Endothelial cell of umbilical vein (primary cell): ENCODE measurements at regions not wholly inside any gene's neighbourhood (a gene's known extent, or its start where the extent isn't known, plus 50 kb on each side); places are given as distances from the start of the nearest gene placed in this dataset.

Experiments used
- BruUV-seq: library from RNA; stranded (reverse); fragments of 400-500 nt; replicated peaks from 2 replicates; lab custom pipeline; 2021; lab: Mats Ljungman, UMichigan
- CTCF ChIA-PET: fragments of 300-600, 350-600 bp; sonication (Branson Sonifier 250); formaldehyde crosslinking; loops from one replicate; lab custom pipeline; 2021; ENCODE audit warnings: antibody characterized with exemption, inconsistent platforms; lab: Charles Lee
- POLR2A ChIA-PET: fragments of 300-600, 350-600 bp; sonication (Branson Sonifier 250); formaldehyde crosslinking; loops from one replicate; lab custom pipeline; 2021; ENCODE audit warnings: antibody characterized with exemption, inconsistent platforms; lab: Charles Lee
- DNase-seq: peaks from one replicate; pipeline ENCODE4 v3.0.0-alpha.2; 2011; ENCODE audit warnings: low read depth, low spot score
- FAIRE-seq: peaks from 2 replicates; lab custom pipeline; 2011; peaks lifted over from hg19 to GRCh38; lab: Jason Lieb, UNC
- H2AFZ ChIP-seq: 2 replicates; pipeline ENCODE4 v1.6.0; 2012; ENCODE audit warnings: low read depth, low read length, control low read depth, inconsistent platforms
- H3K27ac ChIP-seq: 2 replicates; pipeline ENCODE4 v1.5.1; 2011; ENCODE audit warnings: low read depth, mild to moderate bottlenecking, control low read depth, low read length, moderate library complexity; ENCODE audit not compliant: insufficient read depth
- H3K27me3 ChIP-seq, 2 experiments: 2 replicates each; pipeline versions ENCODE4 v1.6.0 to v1.6.1; 2011; ENCODE audit warnings: low read length in 2 of 2, mixed read lengths in 1 of 2; ENCODE audit not compliant: control insufficient read depth in 2 of 2, insufficient read depth in 2 of 2
- H3K36me3 ChIP-seq, 2 experiments: 2 replicates in 1 of 2; 3 replicates in 1 of 2; pipeline ENCODE4 v1.5.1; 2011; ENCODE audit warnings: low read length in 2 of 2, mild to moderate bottlenecking in 1 of 2, moderate library complexity in 1 of 2; ENCODE audit not compliant: control insufficient read depth in 2 of 2, insufficient read depth in 2 of 2; ENCODE audit errors: extremely low read depth in 1 of 2
- H3K4me1 ChIP-seq: 3 replicates; pipeline ENCODE4 v1.5.1; 2011; ENCODE audit warnings: mild to moderate bottlenecking, low read length; ENCODE audit not compliant: control insufficient read depth, insufficient read depth; ENCODE audit errors: extremely low read depth
- H3K4me2 ChIP-seq: 2 replicates; pipeline ENCODE4 v1.6.1; 2011; ENCODE audit warnings: low read length, control low read depth, mixed read lengths; ENCODE audit not compliant: insufficient read depth
- H3K4me3 ChIP-seq, 3 experiments: fragments of 200-600 bp in 1 of 3; sonication (generic), shearing (Covaris generic) in 1 of 3; replicated peaks in 1 of 3; 2 replicates each; pipeline ENCODE4 v1.5.1; 2011 to 2016; ENCODE audit warnings: control low read depth in 3 of 3, low read length in 3 of 3, mild to moderate bottlenecking in 2 of 3, inconsistent platforms in 1 of 3, low read depth in 1 of 3, moderate library complexity in 1 of 3; ENCODE audit not compliant: insufficient read depth in 1 of 3
- H3K79me2 ChIP-seq: 2 replicates; pipeline ENCODE4 v1.6.0; 2012; ENCODE audit warnings: low read length, inconsistent platforms; ENCODE audit not compliant: control insufficient read depth, insufficient read depth
- H3K9ac ChIP-seq: replicated peaks from 2 replicates; pipeline ENCODE3; 2011; ENCODE audit warnings: low read length, control low read depth; ENCODE audit not compliant: insufficient read depth; ENCODE audit errors: extremely low read depth
- H3K9me1 ChIP-seq: replicated peaks from 3 replicates; pipeline ENCODE4 v1.6.0; 2011; ENCODE audit warnings: mild to moderate bottlenecking, low read length; ENCODE audit not compliant: control insufficient read depth, insufficient read depth; ENCODE audit errors: extremely low read depth
- H3K9me3 ChIP-seq: replicated peaks from 2 replicates; pipeline ENCODE4 v1.5.1; 2012; ENCODE audit warnings: low read length, inconsistent platforms; ENCODE audit not compliant: control insufficient read depth, insufficient read depth
- H4K20me1 ChIP-seq: replicated peaks from 2 replicates; pipeline ENCODE3; 2011; ENCODE audit warnings: mild to moderate bottlenecking, low read length; ENCODE audit not compliant: control insufficient read depth, insufficient read depth; ENCODE audit errors: extremely low read depth
- EZH2 ChIP-seq: IDR thresholded peaks from 2 replicates; pipeline ENCODE4 v1.6.1; 2012; ENCODE audit warnings: borderline replicate concordance, low read depth, mild to moderate bottlenecking, moderate library complexity, low read length, inconsistent platforms; ENCODE audit not compliant: severe bottlenecking
- FOS ChIP-seq: IDR thresholded peaks from 2 replicates; pipeline ENCODE4 v1.6.1; 2011; ENCODE audit warnings: mild to moderate bottlenecking, low read length, moderate library complexity, borderline replicate concordance; ENCODE audit not compliant: insufficient read depth
- GATA2 ChIP-seq: IDR thresholded peaks from 2 replicates; pipeline ENCODE4 v1.7.0; 2011; ENCODE audit warnings: low read depth, mild to moderate bottlenecking, moderate library complexity, mixed read lengths, low read length; ENCODE audit not compliant: insufficient read length, insufficient read depth
- JUN ChIP-seq: IDR thresholded peaks from 2 replicates; pipeline ENCODE4 v1.6.1; 2011; ENCODE audit warnings: borderline replicate concordance, low read depth; ENCODE audit not compliant: insufficient read length, insufficient read depth
- MYC ChIP-seq: IDR thresholded peaks from one replicate; pipeline ENCODE4 v1.6.1; 2011; ENCODE audit warnings: mild to moderate bottlenecking, low read depth, low read length
- POLR2A ChIP-seq: IDR thresholded peaks from 2 replicates; pipeline ENCODE4 v1.6.1; 2012; ENCODE audit warnings: low read depth, mild to moderate bottlenecking, control low read depth, low read length
- POLR2AphosphoS5 ChIP-seq: IDR thresholded peaks from 2 replicates; pipeline ENCODE4 v1.6.1; 2012; ENCODE audit warnings: low read depth, mild to moderate bottlenecking, control low read depth, low read length, moderate library complexity; ENCODE audit not compliant: insufficient read depth
- dilution Hi-C: fragments of 300-500 bp; cut with MboI; formaldehyde crosslinking; loops from one replicate; pipeline ENCODE4 v1.15.0; 2019; ENCODE audit warnings: low sequenced_read_pairs; ENCODE audit not compliant: extremely low pct_ligation_motif_present
- intact Hi-C: fragments of 100-400 bp; cut with micrococcal nuclease; formaldehyde crosslinking; loops from one replicate; pipeline ENCODE4 v1.10.0; 2022
- TF ChIP-seq, protein P1 (sequence below): IDR thresholded peaks from 2 replicates; pipeline ENCODE4 v1.6.1; 2011; ENCODE audit not compliant: insufficient read depth, insufficient read length
- TF ChIP-seq, protein P2 (sequence below), 2 donors: IDR thresholded peaks; 1 replicate in 1 of 2; 2 replicates in 1 of 2; pipeline ENCODE4 v1.5.1; 2011; ENCODE audit warnings: low read length in 2 of 2, mild to moderate bottlenecking in 2 of 2, moderate library complexity in 2 of 2, control low read depth in 1 of 2, inconsistent platforms in 1 of 2, low read depth in 1 of 2; ENCODE audit not compliant: insufficient read depth in 1 of 2; ENCODE audit errors: extremely low read depth in 1 of 2

GRCh38 chr2:41420872-41421271 lies 626.9 kb upstream of the PKDCC start:
- dilution Hi-C loops (no loop called here), intact Hi-C loops (no loop called here)
- DNase-seq (no peak), FAIRE-seq (no peak)
- POLR2A ChIA-PET: no interaction called here
- H3K4me1 ChIP-seq: no peaks in the 10 kb centered on the region
- no peak overlapping the region for H3K9ac ChIP-seq
- H3K79me2 ChIP-seq: no peaks in the 10 kb centered on the region
- H3K9me1 ChIP-seq: no peaks in the 10 kb centered on the region
- no peaks in the 10 kb centered on the region for H3K27me3 ChIP-seq
- H2AFZ ChIP-seq: no peak overlapping the region
- no peaks in the 10 kb centered on the region for H4K20me1 ChIP-seq
- CTCF ChIA-PET: no interaction called here
- no peaks in the 10 kb centered on the region for H3K9me3 ChIP-seq
- TF ChIP-seq, protein P1, sequence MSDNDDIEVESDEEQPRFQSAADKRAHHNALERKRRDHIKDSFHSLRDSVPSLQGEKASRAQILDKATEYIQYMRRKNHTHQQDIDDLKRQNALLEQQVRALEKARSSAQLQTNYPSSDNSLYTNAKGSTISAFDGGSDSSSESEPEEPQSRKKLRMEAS: no peak
- TF ChIP-seq, protein P2, sequence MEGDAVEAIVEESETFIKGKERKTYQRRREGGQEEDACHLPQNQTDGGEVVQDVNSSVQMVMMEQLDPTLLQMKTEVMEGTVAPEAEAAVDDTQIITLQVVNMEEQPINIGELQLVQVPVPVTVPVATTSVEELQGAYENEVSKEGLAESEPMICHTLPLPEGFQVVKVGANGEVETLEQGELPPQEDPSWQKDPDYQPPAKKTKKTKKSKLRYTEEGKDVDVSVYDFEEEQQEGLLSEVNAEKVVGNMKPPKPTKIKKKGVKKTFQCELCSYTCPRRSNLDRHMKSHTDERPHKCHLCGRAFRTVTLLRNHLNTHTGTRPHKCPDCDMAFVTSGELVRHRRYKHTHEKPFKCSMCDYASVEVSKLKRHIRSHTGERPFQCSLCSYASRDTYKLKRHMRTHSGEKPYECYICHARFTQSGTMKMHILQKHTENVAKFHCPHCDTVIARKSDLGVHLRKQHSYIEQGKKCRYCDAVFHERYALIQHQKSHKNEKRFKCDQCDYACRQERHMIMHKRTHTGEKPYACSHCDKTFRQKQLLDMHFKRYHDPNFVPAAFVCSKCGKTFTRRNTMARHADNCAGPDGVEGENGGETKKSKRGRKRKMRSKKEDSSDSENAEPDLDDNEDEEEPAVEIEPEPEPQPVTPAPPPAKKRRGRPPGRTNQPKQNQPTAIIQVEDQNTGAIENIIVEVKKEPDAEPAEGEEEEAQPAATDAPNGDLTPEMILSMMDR (IDR thresholded peaks at IDR 0.05; ENCODE audit: extremely low read depth in 1 of 2, insufficient read depth in 1 of 2, low read depth in 1 of 2, low read length in 2 of 2): no peak
- no peak for TF ChIP-seq MYC
- TF ChIP-seq POLR2A: no peak
- no peak for TF ChIP-seq EZH2
- no peak for TF ChIP-seq POLR2AphosphoS5
- no peak for TF ChIP-seq FOS
- no peak for TF ChIP-seq GATA2
- no peak for TF ChIP-seq JUN
- no peak overlapping the region for H3K4me2 ChIP-seq
- no TSS peak for BruUV-seq
- H3K4me3 ChIP-seq: no peak overlapping the region
- no peaks in the 10 kb centered on the region for H3K36me3 ChIP-seq
- H3K27ac ChIP-seq: no peak overlapping the region
